Ammon's horn (tissue), 1 donor: ENCODE measurements at regions not wholly inside any gene's neighbourhood (a gene's known extent, or its start where the extent isn't known, plus 50 kb on each side); places are given as distances from the start of the nearest gene placed in this dataset.

Experiments
- DNase-seq: peaks from one replicate; pipeline ENCODE4 v3.0.0-alpha.2; 2016; ENCODE audit warnings: low spot score

- DNase-seq = no peak
Measured at GRCh38 chr4:182192511-182193181, 50.6 kb upstream of the TENM3 start.

GRCh38 chr4:182193311-182193710 is 49.9 kb upstream of the TENM3 start:
- no peak for DNase-seq
